Right ventricle myocardium inferior (tissue), 1 donor: ENCODE measurements at regions not wholly inside any gene's neighbourhood (a gene's known extent, or its start where the extent isn't known, plus 50 kb on each side); places are given as distances from the start of the nearest gene placed in this dataset.

Experiments used
- ATAC-seq: fragments of 200-7000 bp; cut with Tn5 transposase; one replicate; pipeline ENCODE4 v1.9.1; 2020; ENCODE audit warnings: mild to moderate bottlenecking, moderate library complexity
- DNase-seq: peaks from one replicate; pipeline ENCODE4 v3.0.0; 2021; ENCODE audit errors: missing footprints
- intact Hi-C: fragments of 100-400 bp; cut with DNase I; formaldehyde crosslinking; loops from one replicate; pipeline ENCODE4 v1.11.0; 2022
- donor health status: DM: no; HTN: yes; CAD: no; lungs with severe emphysema.

DNA sequence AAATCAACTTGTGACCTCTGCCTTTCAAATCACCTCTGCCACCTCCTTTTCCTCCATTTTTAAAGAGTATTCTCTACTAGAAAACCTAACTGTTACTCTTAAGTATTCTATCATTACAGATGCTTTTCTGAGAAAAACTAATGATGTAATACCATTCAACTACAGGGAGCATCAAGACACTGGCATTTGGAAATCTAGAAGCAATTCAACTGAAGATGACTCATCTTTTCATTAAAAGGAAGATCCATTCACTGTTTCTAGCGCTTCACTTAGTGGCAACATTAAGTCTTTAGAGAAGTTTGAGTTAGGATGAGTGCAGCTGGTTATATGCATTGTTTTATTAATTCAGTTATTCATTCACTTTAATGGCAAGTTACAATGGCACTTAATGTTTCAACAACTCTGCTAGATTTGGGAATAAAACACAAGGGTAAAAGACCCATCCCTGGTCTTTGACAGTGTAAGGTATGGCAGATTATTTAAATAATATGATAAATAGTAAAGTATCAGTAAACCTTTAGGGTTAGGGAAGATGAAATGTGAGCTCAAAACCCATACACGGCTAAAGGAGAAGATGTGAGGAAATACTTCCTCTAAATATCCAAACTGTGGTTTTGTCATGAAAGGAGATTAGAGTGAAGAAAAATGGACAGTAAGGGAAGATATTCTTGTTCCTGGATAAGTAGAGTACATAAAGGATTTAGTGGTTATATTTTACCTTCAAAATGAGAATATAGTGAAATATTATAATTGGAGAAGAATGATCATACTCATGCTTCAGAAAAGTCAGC, 61.7 kb downstream of the KCNJ2 start:
- intact Hi-C loops = no loop called here
- no peak for DNase-seq
- ATAC-seq = no peak

DNA sequence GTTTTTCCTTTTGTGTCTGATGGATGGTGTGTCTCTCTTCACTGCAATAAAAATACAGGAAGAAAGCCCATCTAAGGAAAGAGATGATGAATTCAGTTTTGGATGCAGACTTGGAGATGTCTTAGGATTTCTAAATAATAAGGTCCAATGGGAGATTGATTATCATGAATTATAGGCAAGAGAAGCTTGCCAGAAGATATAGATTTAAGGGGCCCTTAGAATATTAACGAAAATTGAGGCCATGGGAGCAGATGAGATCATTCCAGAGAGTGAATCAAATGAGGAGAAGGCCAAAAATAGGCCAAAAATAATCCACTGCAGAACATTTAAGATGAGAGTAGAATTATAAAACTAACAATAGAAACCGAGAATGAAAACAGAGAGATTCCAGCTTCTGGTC, 63.1 kb downstream of the KCNJ2 start:
- no peak for DNase-seq

GRCh38 chr17:70235252-70235651, 65.9 kb downstream of the KCNJ2 start:
- intact Hi-C loops = no loop called here
- ATAC-seq (no peak), DNase-seq (no peak)

More for the DNA sequence above, 63.1 kb downstream of the KCNJ2 start:
- intact Hi-C loops = no loop called here
- ATAC-seq = no peak

DNA sequence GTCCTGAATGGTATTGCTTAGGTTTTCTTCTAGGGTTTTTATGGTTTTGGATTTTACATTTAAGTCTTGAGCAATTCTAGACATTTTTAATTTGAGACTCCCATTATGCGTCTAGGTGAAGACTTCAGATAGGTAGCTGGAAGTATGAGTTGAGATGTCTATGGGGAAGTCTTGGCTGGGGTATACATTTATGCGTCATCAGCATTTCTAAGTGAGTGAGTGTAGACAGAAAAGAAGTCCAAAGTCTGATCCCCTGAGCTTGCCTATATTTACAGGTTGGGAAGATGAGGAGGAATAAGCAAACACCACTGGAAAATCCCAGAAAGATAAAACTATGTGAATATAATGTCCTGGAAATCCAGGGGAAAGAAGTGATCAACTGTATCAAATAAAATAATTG, 68.9 kb downstream of the KCNJ2 start:
- intact Hi-C loops = no loop called here
- ATAC-seq (no peak), DNase-seq (no peak)

DNA sequence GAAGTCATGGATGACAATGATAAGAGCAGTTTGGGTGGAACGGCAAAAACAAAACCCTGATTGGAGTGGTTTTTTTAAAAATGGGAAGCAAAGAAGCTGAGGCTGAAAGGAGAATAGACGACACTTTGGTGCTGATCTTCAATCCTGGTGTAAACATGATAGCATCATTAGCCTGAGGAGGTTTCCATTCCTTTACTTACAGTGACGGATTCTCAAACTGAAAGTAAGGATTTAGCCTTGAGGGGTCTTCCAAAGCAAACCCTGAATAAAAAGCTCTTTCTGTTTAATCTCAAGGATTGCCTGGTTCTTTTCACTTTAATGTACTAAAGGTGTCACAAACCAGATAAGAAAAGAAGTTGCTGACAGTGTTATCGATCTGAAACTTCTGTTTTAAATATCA, 69.3 kb downstream of the KCNJ2 start:
- DNase-seq (no peak), ATAC-seq (no peak)
- intact Hi-C loops = no loop called here

GRCh38 chr17:70239391-70239826, 70.1 kb downstream of the KCNJ2 start:
- no peak for DNase-seq
- intact Hi-C loops = no loop called here
- no peak for ATAC-seq

DNA sequence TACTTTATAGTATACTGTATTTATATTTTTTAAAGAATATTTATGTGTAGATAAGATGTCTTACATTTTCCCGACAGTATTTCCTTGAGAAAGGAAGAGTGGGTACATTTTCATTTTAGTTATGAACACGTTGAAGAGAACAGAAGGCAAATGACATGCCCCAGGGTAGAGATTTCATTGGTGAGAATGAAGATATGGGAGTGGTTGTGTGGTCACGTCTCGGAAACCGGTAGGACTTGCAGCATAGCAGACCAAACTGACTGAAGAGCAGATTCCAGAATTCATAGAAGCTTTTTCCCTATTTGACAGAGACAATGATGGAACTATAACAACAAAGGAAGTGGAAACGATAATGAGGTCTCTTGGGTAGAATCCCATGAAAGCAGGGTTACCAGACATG, 71.7 kb downstream of the KCNJ2 start:
- intact Hi-C loops = no loop called here
- no peak for ATAC-seq
- DNase-seq = no peak

DNA sequence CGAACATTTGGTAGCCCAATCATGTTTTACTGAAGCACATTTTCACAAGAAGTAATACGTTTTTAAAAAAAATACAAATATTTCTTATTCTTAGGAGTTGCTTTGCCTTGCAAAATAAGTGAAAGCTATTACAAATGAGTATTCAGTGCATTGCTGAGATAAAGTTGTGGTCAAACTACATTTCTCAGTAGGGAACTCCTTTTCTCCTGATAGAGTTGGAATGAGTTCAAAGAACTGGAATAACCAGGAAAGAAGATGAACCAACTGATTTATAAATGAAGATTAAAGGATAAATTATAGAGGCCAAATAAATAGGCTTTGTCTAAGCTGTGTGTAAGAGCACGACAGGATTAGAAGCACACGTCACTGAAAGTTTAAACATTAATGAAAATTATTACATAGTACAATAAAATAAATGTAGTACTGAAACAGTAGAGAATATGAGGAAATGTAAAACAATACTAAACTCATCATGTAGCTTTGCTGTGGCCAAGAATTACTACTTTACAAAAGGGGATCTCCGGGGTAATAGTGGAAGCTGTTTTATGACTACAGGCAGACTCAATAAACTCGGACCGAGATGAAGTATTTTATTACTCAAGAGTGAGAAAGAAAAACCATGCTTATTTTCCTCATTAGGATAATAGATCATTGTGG, 73.6 kb downstream of the KCNJ2 start:
- DNase-seq (no peak), ATAC-seq (no peak)
- intact Hi-C loops = no loop called here

DNA sequence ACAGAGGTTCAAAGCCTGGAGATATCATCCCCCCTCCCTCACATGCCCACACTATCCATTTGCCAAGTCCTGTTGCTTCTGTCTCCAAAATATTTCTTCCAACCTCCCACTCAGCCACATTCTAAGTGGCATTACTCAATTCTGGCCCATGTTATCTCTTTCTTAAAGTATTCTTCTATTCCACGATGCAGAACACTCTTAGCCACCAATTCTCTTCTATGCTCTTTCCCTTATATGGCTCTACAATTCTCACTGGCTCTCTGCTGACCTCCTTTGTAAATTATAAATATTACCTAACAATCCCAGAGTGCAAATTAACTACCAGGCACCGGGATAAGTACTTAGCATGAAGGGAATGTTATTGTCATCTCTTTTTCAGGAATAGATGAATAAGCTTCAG, 82.4 kb downstream of the KCNJ2 start:
- ATAC-seq (no peak), DNase-seq (no peak)
- intact Hi-C loops = no loop called here

GRCh38 chr17:70254735-70255460, 85.6 kb downstream of the KCNJ2 start:
- ATAC-seq = no peak
- no peak for DNase-seq
- intact Hi-C loops = no loop called here

DNA sequence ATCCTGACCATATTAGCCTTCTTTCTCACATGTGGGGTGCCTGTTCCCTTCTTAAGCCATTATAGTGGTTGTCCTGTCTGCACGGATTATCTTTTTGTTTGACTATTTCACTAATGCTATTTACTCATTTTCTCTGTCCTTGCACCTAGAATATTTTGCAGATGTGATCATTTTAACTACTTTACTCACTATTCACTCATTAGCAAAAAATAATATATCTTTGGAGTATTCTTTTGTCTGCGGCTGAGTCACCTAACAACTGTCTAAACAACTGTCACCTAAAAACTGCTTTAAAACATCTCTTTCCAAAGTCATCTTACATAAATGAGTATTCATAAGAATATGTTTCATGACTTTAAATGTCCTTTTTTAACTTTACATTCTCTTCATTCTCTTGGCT, 87.4 kb downstream of the KCNJ2 start:
- intact Hi-C loops = no loop called here
- DNase-seq (no peak), ATAC-seq (no peak)

DNA sequence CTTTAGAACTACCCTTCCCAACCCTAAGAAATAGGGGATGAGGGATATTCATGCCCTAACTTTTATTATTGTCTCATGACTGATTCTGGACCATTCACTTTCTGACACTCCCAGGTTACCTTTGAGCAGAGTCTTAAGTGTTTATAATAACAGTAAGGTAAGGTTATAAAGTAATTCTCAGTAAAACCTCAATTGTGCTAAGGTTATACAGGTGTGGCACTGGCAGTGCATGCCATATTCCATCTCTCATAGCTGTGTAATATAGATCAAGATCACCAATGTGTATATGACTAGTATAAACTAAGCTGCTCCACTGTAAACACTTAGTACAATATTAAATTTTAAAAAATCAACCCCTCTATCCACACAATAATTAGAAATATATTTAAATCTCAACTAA, 89.1 kb downstream of the KCNJ2 start:
- intact Hi-C loops = no loop called here
- no peak for ATAC-seq
- DNase-seq = no peak

DNA sequence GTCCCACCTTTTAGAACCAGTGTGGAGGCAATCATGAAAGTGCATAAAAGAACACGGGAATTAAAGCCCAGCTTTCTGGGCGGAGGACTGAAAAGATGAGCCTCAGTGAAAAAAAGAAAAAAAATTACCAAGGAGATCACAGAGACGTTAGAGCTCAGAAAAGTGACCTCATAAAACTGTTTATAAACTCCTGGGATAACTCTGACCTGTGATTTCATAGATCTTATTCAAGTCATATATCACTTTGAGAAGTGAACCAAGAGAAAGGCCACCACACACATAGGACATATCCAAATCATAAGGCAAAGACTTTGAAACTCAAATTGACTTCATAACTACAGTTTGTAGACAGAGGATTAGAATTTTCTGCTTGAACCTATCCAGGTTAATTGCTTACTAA, 90.1 kb downstream of the KCNJ2 start:
- ATAC-seq = no peak
- DNase-seq = no peak
- intact Hi-C loops = no loop called here

DNA sequence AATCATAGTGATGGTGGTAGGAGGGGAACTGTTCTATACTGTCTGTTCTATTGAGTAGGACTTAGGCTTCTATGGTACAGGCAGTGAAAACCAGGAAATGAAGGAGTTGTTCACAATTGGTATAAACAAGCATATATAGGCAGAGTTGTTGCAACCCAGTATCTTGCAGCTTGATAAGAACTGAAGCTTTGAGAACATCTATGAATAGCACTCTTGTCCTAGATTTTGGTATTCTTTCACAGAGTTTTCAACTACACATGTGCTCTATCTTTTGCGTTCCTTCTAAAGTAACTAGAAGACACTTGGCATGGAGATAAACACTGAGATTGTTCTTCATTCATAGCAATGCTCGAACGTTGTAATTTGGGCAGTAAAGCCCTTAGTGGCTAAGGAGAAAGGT, 91.8 kb downstream of the KCNJ2 start:
- ATAC-seq (no peak), DNase-seq (no peak)
- intact Hi-C loops = no loop called here

- DNase-seq (no peak), ATAC-seq (no peak)
- intact Hi-C loops = loop anchor here (5.0 kb wide), 1 partner anchor 43 kb away; no protein-coding TSS in a partner anchor
These were observed 96.1 kb downstream of the KCNJ2 start for GRCh38 chr17:70265471-70265870.

GRCh38 chr17:70266394-70266793, 97.1 kb downstream of the KCNJ2 start:
- no peak for ATAC-seq
- no peak for DNase-seq
- intact Hi-C loops = loop anchor here (5.0 kb wide), 1 partner anchor 44 kb away; no protein-coding TSS in a partner anchor

- no peak for ATAC-seq
- intact Hi-C loops = loop anchor here (5.0 kb wide), 1 partner anchor 46 kb away; no protein-coding TSS in a partner anchor
These were observed 99.1 kb downstream of the KCNJ2 start for GRCh38 chr17:70268383-70268782.

DNA sequence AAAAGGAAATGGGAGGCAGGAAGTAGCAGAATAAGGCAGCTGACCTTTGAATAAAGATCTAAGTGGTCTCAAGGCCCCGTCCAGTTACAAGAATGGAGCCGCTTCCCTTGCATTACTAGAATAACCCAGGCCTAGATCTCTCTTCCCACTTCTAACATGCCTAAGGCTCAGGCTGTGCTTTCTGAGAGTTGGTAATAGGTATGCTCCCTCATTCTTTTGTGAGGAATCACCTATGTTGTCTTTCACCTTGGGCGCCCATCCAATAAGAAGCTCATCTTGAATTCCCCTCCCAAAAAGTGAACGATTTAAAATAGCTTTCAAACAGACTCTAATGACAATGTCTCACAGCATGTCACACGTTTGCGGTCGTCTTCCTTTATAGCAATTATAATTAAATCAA, 101.2 kb downstream of the KCNJ2 start:
- ATAC-seq (no peak), DNase-seq (no peak)
- intact Hi-C loops = no loop called here

More at GRCh38 chr17:70268383-70268782, 99.1 kb downstream of the KCNJ2 start:
- no peak for DNase-seq

DNA sequence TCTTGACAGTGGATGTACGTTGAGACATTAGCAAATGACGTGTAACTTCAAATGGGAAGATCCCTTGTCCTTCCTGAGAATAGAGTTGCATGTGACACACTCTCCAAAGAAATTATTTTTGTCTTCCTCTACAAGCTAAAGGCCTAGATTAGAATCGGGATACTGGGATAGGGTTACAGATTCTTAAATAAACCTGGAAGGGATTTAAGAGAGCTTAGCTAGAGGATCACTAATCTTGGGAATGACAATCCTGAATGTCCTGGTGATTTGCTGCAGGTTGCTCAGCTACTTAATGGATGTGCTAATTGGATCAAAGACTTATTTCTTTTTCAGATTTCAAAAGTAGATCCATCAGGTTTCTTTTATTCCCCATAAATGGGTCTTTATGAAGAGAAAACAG, 101.9 kb downstream of the KCNJ2 start:
- ATAC-seq (no peak), DNase-seq (no peak)
- intact Hi-C loops = no loop called here

DNA sequence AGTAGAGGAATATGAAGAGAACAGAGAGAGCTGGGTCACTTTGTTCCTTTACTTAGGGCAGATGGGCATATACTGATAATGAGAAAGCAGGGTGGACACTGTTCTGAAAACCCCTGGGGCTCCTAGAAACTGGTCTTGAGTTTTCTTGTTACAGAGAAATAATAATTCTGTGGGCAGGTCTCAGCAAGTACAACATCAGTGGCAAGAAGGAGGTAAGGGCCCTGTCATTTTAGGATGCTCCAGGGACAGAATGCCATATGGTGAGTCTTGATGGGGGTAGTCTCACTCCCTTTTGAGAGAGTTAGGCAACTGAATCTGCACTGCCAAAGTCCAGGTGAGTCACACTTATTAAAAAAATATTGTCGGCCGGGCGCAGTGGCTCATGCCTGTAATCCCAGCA, 102.3 kb downstream of the KCNJ2 start:
- intact Hi-C loops = no loop called here
- DNase-seq = no peak
- ATAC-seq = no peak
